G401 (cell line): ENCODE measurements at regions not wholly inside any gene's neighbourhood (a gene's known extent, or its start where the extent isn't known, plus 50 kb on each side); places are given as distances from the start of the nearest gene placed in this dataset.
"Not testable (repeated sequence)": the region's sequence is repeated elsewhere in the genome, so short reads cannot be mapped to it uniquely, and the experiment has no call there.

Source experiments
- DNase-seq: peaks from one replicate; pipeline ENCODE4 v3.0.0-alpha.2; 2015; ENCODE audit warnings: low spot score
- in situ Hi-C: cut with HindIII; loops from 2 replicates; pipeline ENCODE4 v1.10.0; 2016; ENCODE audit warnings: low sequenced_read_pairs, mixed read lengths

GRCh38 chr3:88960019-88960418, 147.4 kb upstream of the EPHA3 start:
- in situ Hi-C loops = no loop called here
- no peak for DNase-seq

- in situ Hi-C loops = no loop called here
- no peak for DNase-seq
Observed at GRCh38 chr3:88963003-88963402, 144.4 kb upstream of the EPHA3 start.

- no peak for DNase-seq
- in situ Hi-C loops = no loop called here
Observed at GRCh38 chr3:88979760-88980159, 127.7 kb upstream of the EPHA3 start.

DNA sequence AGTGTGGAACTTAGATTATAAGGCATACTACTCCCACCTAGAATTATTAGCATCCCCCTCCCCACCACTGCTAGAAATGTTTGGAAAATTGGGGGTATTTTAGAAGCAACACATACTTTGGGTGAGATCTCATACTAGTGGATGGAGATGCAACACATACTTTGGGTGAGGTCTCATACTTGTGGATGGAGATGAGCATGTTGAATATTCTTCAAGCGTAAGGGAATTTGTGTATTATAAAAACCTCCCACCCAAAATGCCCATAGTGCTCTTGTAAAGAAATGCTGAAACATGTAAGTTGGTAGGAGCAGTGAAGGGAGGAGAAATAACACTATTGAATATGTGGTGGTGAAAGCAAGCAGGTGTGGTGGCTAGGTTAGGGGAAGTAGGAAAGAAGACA, 124.0 kb upstream of the EPHA3 start:
- in situ Hi-C loops = no loop called here

GRCh38 chr3:88984256-88984655, 123.2 kb upstream of the EPHA3 start:
- in situ Hi-C loops = no loop called here
- no peak for DNase-seq

More for the DNA sequence above, 124.0 kb upstream of the EPHA3 start:
- no peak for DNase-seq

GRCh38 chr3:88984832-88985231, 122.6 kb upstream of the EPHA3 start:
- DNase-seq = no peak
- in situ Hi-C loops = no loop called here

GRCh38 chr3:88985491-88985890, 121.9 kb upstream of the EPHA3 start:
- DNase-seq = no peak
- in situ Hi-C loops = no loop called here

DNA sequence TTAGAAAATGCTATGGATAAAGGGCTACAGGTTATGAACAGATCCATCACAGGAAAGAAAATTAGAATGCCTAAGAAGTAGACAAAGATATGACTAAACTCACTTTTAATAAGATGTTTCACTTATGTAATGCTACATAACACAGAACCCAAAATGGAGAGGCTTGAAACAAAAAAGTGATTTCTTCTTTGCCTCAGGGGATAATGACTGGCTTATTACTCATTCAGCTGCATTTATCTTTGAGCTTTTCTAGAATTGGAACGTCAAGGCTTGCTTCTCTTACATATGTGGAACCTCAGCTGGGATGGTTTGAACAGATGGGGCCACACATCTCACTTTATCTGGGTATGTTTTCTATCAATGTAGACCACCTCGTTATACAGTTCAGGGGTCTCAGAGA, 120.6 kb upstream of the EPHA3 start:
- no peak for DNase-seq
- in situ Hi-C loops = no loop called here

DNA sequence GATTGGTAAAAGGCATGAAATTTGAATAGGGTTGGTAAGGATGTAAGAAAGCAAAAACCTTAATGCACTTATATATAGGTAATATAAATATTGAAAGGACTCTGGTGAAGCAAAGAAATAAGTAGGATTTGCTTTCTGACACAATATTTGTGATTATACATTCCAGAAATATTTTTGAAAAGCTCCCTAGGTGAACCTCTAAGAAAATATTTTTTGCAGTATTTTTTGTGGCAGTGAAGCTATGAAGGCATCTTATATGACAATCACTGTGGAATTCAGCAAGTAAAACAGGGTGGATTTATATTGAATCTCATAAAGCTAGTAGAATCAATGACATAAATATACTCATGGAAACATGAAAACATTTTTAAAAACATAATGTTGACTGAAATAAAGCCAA, 119.6 kb upstream of the EPHA3 start:
- in situ Hi-C loops = no loop called here
- DNase-seq = no peak

GRCh38 chr3:88988906-88989305, 118.5 kb upstream of the EPHA3 start:
- DNase-seq = no peak
- in situ Hi-C loops = no loop called here

- in situ Hi-C loops = no loop called here
- no peak for DNase-seq
Observed at GRCh38 chr3:88991496-88991895, 115.9 kb upstream of the EPHA3 start.

DNA sequence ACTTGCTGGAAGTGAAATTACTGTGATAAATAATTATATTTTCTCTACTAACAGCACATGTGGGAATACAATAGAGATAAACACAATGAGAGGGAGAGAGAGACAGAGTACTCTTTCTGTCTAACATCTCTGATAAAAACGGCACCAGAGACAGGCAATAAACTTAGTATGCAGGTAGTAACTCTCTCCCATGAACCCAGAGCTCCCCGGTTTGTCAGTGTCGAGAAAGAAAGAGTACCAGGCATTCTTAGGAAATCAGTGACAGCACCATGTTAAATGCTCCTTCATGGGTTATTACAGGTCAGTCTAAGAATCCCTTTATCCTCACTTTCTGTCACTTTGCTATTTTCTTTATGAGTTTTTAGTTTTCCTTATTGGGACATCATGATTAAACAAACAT, 110.7 kb upstream of the EPHA3 start:
- in situ Hi-C loops = no loop called here

GRCh38 chr3:88997260-88997659, 110.2 kb upstream of the EPHA3 start:
- DNase-seq = no peak
- in situ Hi-C loops = no loop called here

More for the DNA sequence above, 110.7 kb upstream of the EPHA3 start:
- DNase-seq = no peak

DNA sequence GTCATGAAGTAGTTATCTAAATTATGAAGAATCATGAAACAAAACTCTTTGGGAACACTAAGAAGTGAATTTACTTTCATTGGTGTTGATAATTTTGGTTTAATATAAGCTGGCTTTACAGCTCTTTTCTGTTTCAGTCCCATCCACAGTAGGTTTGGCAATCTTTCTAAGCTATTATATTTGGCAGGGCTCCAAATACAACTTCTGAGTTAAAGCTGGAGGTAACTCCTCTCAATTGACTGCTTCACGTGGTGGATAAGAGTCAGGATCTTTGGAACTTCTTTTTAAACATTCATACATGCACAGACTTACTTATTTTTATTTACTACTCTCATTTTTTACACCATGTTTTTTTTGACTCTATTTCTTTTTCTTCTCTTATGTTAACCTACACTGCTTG, 106.5 kb upstream of the EPHA3 start:
- in situ Hi-C loops = no loop called here

DNA sequence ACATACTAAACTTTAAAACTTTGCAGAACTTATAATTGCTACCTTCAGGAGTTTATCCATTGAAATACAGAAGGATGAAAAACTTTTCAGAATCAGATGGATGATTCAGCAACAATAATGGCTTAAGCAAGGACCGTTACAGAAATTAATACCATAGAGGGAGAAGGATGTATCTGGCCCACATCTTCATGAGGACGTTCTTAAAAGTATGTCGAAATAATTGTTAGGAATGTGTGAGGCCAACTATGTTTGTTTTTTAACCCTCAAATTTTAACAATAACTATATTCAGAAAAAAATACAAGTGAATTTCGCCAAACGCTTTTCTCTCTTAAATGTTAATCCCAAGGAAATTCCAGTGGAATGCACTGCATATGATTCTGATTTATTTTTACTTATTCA, 105.2 kb upstream of the EPHA3 start:
- no peak for DNase-seq
- in situ Hi-C loops = no loop called here

More for the DNA sequence above, 106.5 kb upstream of the EPHA3 start:
- DNase-seq = no peak

- in situ Hi-C loops = no loop called here
- DNase-seq = no peak
Observed at GRCh38 chr3:89013536-89013935, 93.9 kb upstream of the EPHA3 start.

- DNase-seq = no peak
- in situ Hi-C loops = no loop called here
Observed at GRCh38 chr3:89017531-89017930, 89.9 kb upstream of the EPHA3 start.

- DNase-seq = no peak
- in situ Hi-C loops = no loop called here
Observed at GRCh38 chr3:89025185-89025584, 82.2 kb upstream of the EPHA3 start.

DNA sequence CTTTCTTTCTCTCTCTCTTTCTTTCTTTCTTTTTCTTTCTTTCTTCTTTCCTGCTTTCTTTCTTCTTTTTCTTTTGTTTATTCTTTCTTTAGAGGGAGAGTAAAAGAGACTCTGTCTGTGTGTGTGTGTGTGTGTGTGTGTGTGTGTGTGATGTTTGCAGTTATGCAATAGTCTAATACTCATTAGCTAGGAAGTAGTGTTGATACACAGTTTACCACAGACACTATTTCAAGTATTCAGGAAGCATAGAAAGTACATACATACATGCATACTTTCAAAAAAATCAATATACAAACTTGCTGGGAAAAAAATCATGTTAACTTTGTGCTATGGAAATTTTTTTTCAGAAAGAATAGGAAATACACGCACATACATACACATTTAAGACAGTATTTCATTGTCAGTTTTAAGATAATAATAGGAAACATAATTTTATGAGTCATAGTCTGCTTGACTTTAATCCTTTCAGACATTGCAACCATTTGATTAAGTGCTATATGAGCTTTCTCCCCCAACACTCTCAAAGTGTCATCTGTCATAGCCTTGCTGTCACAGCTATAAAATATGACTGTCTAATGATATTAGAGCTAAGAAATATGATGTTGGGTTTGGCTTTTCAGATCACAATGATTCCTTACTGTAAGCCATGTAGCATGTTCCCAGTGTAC, 74.9 kb upstream of the EPHA3 start:
- no peak for DNase-seq
- in situ Hi-C loops = no loop called here

- DNase-seq, in situ Hi-C loops: not testable (repeated sequence)
Observed at GRCh38 chr3:89034723-89035122, 72.7 kb upstream of the EPHA3 start.

- DNase-seq = no peak
- in situ Hi-C loops = no loop called here
Observed at GRCh38 chr3:89038869-89039268, 68.6 kb upstream of the EPHA3 start.
